Liver (tissue), 3 donors: ENCODE measurements at regions not wholly inside any gene's neighbourhood (a gene's known extent, or its start where the extent isn't known, plus 50 kb on each side); places are given as distances from the start of the nearest gene placed in this dataset.

Experiments used
- ATF3 ChIP-seq: IDR thresholded peaks from 2 replicates; pipeline ENCODE4 v1.6.1; 2016; ENCODE audit warnings: antibody characterized with exemption
- CTCF ChIP-seq: fragments of 150-350 bp; IDR thresholded peaks from 2 replicates; pipeline ENCODE4 v1.5.1; 2017; ENCODE audit warnings: improper control_type of control experiment, low read depth, low read length; ENCODE audit not compliant: missing input control
- EGR1 ChIP-seq, 2 donors: IDR thresholded peaks; 2 replicates each; pipeline ENCODE4 v1.6.1; 2016 to 2018; ENCODE audit warnings: antibody characterized with exemption in 2 of 2, low read depth in 2 of 2
- HNF4A ChIP-seq, 2 donors: conservative IDR thresholded peaks; 2 replicates each; pipeline ENCODE4 v1.6.1; 2016; ENCODE audit warnings: antibody characterized with exemption in 2 of 2, mild to moderate bottlenecking in 2 of 2
- MAX ChIP-seq: IDR thresholded peaks from 2 replicates; pipeline ENCODE4 v1.6.1; 2016; ENCODE audit warnings: antibody characterized with exemption
- SP1 ChIP-seq: IDR thresholded peaks from 2 replicates; pipeline ENCODE4 v1.6.1; 2018; ENCODE audit warnings: antibody characterized with exemption, mild to moderate bottlenecking
- YY1 ChIP-seq: IDR thresholded peaks from 2 replicates; pipeline ENCODE4 v1.6.1; 2016; ENCODE audit warnings: antibody characterized with exemption, mild to moderate bottlenecking
- donor health status: healthy.
- donor health status: healthy.

GRCh38 chr14:97388408-97388807 is 591.2 kb downstream of the VRK1 start:
- no peak for TF ChIP-seq CTCF
- no peak for TF ChIP-seq MAX
- no peak for TF ChIP-seq EGR1 (IDR thresholded peaks at IDR 0.05; ENCODE audit: low read depth in 2 of 2)
- no peak for TF ChIP-seq HNF4A (conservative IDR thresholded peaks at IDR 0.05)
- no peak for TF ChIP-seq ATF3
- no peak for TF ChIP-seq YY1
- TF ChIP-seq SP1, result no peak
